Midbrain (tissue), 1 donor: ENCODE measurements at regions not wholly inside any gene's neighbourhood (a gene's known extent, or its start where the extent isn't known, plus 50 kb on each side); places are given as distances from the start of the nearest gene placed in this dataset.
"Not testable (repeated sequence)": the region's sequence is repeated elsewhere in the genome, so short reads cannot be mapped to it uniquely, and the experiment has no call there.

ENCODE experiments used
- DNase-seq: peaks from one replicate; lab custom pipeline; 2025; lab: John Stamatoyannopoulos, UW

DNA sequence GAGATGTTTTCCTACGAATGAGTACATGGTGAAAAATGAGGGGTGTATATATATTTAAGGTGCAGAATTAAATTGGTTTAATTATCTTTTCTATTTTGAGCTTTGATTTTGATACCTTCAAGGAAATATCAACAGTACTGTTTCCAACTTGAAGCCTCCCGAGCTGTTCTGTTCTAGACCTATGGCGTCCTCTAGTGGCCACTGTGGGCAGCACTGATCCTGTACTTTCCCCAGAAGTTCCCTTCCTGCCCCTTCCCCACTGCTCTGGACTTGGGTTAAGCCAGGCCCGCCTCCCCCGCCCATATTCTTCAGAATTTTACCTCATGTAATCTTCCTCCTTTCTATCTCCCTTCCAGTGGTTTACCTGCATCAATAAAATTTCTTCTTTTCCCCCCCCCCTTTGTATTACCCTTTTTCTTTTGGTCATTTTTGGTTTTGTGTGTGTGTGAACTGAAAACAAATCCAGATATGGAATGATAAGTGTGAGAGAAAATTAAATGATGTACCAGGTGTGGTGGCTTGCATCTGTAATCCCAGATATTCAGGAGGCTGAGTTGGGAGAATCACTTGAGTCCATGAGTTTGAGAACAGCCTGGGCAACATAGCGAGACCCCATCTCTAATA is 1643.5 kb downstream of the TP53TG3F start:
- no peak for DNase-seq

DNA sequence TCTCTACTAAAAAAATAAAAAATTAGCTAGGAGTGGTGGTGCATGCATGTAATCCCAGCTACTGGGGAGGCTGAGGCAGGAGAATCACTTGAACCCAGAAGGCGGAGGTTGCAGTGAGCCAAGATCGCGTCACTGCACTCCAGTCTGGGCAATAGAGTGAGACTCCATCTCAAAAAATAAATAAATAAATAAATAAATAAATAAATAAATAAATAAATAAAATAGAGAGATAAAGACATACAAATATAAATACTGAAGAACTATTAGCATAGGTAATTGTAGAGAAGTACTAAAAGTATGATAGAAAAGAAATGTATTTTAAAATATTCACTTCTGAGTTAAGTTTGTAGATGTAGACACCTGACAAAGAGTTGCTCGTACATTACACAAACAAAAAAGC is 1652.4 kb downstream of the TP53TG3F start:
- not testable (repeated sequence) for DNase-seq

DNA sequence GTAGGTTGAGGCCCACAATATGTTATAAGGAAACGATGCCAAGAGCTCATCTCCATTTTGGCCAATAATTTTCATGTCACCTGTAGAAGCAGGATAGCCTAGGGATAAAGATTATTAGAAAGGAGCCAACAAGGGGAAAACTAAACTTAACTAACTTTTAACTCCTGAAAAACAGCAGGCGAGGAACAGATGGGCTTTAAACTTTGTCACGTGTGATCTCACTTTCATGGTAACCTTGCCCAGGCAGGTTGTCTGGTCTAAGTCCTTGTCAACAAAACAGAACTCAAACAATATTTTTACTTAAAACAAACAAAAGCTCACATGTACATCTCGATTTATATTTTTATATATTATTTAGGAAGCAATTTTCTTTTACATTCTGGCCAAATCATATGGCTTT is 1672.0 kb downstream of the TP53TG3F start:
- DNase-seq: no peak

DNA sequence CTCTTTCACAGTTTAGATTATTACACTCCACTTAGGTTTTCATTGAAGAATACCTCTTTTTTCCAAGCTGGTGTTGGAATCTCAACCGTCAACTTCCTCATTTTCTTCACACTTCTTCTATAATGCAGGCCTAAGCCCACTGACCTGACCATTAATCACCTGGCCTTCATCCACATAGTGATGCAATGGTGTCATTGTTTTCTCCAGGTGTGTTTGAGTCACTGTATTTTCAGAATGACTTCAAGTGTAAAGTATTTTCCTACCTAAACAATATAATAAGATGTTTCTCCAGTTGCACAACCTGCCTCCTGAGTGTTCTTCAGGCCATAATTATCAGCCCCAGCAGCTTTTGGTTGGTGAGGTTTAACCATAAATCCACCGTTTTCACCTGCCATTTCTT is 1675.1 kb downstream of the TP53TG3F start:
- DNase-seq: no peak

DNA sequence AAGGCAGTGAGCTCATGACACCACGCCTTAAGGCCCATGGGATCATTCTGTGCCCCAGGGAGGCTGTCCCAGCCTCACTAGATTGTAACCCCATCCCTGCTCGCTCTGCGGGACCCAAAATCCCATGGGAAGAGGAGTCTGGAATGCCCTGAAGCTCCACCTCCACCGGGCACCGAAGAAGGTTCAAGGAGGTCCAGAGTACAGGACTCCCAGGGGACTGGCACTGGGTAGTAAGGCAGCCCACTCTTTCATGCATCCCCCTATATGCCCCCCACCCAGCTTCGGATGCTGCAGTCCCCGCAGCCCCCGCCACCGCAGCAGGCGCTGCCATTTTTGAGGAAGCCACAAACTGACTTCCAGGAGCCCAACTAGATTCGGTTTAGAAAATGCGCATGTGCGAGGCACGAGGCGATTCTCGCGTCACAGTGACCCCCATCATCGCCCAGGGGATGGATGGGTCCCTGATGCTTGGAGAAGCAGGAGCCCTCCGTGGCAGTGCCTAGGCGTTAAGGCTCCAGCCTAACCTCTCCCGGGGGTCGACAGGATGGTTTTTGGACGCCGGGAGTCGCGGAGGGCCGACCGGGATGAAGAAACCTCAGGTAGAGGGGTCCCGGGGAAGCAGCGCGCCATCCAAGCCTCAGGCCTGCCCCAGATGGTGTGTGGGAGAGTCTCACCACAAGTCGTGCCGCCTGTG is 1681.0 kb downstream of the TP53TG3F start:
- no peak for DNase-seq

DNA sequence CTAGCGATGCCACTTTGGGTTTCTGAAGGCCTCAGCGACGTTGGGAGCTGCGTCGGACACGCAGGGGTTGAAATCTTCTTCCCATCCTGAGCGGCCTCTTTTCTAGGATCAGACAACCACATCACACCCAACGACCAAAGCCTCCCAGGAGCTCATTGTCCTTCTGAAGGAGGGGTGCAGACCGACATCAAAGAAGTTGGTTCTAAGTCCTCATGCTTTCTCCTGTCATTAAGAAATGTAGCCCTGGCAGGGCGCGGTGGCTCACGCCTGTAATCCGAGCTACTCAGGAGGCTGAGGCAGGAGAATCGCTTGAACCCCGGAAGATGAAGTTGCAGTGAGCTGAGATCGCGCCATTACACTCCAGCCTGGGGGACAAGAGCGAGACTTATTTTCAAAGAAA is 1681.9 kb downstream of the TP53TG3F start:
- no peak for DNase-seq

DNA sequence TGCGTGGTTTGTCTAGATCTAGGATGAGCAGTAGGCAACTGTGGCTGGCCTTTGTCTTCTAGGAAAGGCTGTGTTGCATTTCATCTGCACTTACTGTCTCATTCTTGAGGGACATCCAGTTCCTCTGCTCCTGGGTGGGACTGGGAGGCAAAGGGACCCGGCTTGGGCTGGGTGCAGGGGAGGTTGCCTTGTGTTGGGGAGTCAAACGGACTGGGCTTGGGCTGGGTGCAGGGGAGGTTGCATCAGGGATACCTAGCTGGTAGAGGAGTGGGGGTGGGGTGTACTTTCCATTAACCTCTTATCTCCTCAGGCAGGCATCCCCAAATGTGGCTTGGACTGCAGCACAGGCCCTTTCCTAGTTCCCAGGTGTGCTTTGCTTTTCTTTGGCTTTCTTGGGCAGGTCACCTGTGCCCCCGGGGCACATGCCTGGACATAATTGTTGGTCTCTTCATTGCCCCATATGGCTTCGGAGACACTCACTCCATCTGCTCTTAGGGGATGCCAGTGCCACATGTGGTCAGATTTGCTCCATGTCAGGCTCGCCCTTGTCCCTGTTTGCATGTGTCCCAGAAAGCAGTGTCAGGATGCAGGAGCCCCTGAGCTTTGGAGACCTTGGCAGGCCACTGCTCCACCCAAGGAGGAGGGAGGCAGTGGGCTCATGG is 1682.9 kb downstream of the TP53TG3F start:
- DNase-seq: no peak

DNA sequence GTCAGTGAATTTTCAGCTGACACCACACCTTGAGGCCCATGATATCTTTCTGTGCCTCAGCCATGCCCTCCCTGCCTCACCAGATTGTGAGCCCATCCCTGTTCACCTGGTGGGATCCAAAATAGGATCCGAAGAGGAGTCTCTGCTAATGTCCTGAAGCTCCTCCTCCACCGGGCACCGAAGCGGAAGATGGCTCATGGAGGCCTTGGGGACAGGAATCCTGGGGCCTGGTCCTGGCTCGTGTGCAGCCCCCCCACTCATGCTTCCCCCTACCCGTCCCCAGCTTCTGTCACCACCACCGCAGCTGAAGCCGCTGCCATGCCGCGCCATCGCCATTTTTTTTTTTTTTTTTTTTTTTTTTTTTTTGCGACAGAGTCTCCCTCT is 1683.4 kb downstream of the TP53TG3F start:
- no peak for DNase-seq

DNA sequence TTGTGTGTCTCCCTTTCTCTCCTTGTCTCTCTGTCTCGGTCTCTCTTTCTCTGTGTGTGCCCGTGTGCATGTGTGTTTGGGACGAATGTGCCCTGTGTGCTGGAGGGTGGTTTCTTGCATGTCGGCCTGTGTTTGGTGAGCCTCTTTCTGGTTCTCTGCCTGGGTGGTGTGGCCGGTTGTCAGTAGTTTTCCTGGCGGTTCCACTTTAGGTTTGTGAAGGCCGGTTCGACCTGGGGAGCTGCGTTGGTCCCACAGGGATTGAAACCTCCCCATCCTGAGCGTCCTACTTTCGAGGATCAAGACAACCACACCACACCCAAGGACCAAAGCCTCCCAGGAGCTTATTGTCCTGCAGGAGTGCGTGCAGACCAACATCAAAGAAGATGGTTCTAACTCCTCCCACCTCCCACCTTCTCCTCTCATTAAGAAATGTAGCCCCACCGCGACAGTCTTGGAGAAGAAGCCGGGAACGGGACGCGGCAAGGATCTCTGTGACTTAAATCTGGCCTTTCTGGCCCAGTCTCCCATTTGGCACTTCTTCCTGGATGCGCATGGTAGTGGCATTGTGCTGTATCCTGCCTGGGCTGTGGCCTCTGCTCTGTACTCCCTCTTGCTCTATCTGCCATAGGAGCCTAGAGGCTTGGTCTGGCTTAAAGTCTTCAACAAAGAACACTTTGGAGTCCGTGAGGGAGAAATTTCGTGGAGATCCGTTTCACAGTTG is 1685.0 kb downstream of the TP53TG3F start:
- no peak for DNase-seq

DNA sequence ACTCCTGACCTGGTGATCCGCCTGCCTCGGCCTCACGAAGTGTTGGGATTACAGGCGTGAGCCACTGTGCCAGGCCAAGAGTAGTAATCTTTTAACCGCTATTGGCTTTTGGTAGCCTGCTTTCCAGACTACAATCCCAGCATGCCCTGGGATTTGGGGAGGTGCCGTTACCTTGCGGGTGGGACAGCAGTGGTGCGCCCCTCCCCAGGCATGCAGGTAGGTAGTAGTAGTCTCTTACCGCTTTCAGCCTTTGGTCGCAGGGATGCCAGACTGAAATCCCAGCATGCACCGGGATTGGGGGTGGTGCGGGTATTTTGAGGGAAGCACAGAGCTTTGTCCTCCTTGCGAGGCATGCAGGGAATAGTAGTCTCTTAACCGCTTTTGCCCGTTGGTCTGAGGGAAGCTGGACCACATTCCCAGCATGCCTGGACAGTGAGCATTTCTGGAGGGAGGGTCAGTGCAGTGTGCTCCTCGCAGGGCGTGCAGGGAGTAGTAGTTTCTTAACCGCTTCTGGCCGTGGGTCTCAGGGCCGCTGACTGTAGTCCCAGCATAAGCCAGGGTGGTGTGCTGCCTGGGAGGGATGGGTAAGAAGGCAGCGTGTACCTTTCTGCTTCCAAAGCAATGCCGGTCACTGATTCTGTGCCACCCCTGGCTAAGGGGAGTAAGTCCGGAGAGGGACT is 1686.8 kb downstream of the TP53TG3F start:
- no peak for DNase-seq

DNA sequence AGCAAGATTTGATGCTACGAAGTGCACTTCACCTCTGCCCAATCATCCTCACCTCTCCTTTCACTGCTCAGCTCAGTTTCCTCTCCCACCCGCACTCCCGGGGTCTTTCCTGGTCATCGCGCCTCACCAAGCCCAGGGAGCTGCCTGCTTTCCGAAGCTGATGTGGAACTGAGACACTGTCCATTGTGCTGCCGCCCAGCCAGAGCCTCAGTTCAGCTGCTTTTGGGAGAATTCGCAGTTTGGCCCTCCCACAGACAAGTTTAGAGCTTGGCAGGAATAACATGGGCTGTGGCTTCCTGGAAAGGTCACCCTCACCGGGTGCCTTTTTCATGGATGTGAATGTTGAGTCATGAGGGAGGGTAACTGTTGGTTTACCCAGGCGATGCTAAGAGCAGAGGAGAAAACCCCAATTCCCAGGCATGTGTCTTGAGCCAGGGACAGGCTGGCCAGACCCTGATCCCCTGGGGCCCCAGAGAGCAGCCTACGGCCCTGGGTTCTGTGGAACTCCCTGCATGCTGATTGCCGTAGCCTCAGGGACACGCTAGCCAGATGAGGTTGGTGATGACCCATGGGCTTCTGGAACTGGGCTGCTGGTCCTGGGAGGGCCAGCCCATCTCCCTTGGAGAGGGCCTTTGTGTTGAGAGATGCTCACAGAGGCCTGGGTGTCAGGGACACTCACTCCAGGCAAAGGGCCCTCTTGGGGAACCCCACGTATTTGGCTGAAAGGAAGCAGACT is 1687.5 kb downstream of the TP53TG3F start:
- no peak for DNase-seq

DNA sequence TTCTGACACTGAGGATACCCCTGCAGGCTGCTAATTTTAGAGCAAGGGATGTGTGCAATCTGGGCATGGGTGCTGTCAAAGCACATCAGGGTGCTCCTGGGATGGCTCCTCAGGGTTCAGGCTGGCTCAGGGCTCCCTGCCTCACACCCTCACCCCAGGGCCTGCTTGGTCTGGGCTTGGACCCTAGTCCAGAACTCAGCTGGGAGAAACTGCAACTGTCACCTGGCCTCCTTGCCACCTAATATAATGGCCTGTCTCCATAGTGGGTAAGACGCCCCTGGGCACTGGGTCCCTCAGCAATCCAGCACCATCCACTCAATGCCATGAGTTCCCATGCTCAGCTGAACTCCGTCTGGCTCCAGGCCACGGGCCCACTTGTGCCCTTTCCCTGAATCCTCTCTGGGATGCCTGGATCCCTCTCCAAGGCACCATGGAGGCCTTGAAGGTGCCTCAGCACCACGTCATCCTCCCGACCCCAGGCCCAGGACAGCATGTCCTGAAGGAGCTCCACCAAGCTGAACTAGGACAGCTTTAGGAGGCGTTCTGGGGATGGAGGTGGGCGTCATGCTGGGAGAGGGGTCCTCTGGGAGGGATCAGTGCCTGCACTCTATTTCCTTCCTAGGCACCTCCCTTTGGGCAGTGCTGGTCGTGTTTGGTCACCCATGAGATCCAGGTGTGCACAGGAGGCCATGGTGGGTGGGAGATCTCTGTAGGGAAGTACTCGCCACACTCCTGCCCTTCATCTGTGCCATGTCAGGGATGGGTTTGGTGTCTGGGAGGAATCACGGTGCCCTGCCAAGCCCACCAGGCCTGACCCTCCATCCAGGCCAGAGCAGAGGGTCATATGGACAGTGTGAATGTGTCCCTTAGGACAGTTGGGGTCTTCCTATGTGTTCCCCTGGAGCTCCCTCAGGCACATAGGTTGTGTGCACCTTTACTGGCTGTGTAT is 1688.4 kb downstream of the TP53TG3F start:
- DNase-seq: no peak

DNA sequence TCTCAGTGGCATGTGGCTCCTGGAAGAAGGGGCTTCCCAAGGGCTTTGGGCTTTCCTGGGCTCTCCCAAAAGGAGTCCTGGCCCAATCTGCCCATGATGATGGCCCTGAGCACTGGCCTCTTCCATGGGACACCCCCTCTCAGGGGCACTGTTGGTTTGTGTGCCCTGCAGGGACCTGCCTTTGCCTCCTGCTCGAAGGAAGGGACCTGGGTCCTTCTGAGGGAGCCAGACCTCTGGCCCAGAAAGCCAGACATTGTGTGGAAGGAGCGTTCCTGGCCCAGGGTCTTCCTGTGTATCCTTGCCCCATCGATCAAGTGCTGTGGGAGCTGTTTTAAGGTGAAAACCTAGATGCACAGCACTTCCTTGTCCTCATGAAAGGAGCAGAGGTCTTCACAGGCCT is 1689.3 kb downstream of the TP53TG3F start:
- DNase-seq: no peak

DNA sequence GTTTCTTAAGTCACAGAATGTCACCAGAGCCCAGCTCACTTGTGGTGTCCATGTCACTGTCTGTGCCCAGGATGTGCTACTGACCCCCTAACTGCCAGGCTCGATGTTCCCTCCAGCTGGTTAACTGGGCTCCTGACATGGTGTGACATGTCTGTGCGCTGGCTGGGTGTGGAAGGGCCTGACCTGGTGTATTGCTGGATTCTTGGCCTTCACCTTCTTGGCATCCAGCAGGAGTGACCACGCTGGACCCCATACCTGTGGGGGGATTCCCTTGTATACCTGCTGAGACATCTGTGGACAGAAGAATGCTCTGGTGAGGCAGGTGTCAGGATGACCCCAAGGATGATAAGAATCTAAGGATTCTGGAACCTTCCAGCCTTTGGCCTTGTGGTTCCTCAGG is 1690.1 kb downstream of the TP53TG3F start:
- DNase-seq: no peak

DNA sequence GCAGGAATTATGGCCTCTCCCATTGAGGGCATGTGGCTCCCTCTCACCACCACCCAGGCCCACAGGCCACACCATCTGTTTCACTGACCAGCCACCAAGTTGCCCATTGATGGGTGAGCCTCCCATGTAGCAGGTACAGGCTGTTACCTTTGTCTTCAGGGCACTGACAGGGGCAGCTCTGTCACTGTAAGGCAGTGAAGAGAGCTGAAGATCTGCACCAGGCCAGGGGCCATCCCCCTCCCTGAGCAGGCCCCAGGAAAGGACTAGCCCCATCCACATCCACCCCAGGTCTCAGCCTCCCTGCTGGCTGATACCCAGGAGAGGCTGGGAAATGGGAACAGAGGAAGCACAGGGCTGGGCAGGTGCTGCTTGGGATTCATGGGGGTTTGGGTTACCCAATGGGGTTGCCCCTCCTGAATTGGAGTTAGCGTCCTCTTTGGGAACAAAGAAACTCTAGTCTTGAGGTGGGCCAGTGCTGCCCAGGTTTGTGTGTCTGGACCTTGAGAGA is 1691.4 kb downstream of the TP53TG3F start:
- DNase-seq: no peak

DNA sequence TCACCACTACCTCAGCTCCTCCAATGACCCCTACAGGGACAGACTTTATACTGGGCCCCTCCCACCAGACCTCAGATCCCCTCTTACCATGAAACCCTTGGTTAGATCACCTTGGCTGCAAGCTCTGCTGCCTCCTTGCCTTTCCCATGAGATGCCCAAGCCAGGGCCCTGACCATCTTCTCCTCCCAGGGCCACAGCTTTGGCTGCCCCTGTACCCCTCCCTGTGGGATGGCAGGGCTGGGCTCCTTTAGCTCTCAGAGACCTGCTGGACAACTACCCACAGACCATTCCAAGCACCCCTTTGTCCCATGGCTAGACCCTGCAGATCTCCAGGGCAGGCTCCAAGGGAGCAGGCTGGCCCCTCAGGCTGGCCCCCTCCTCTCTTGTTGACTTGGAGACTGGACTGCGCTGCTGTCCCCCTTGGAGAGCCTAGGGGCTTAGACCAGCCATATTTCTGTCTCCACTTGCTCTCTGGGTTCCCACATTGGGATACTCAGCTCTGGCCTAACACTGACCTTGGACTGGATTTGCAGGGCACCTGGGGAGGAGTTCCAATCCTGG is 1692.7 kb downstream of the TP53TG3F start:
- no peak for DNase-seq

DNA sequence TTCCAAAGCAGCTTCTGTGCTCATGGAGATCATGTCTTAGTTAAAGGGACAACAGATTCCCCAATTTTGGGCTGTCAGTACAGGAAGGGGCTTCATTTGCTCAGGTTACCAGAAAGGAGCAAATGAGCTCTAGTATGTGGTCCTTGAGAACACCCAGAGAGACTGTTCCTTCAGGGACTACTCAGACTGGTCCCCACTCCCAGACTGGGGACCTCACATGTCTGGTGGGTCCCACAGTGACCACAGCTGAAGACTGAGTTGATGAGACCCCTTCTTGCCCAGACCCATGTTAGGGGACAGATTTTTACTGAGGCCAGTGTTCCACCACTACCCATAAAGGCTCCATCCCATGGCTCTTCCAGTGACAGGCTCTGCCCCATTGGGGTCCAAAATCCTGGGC is 1695.2 kb downstream of the TP53TG3F start:
- DNase-seq: no peak

DNA sequence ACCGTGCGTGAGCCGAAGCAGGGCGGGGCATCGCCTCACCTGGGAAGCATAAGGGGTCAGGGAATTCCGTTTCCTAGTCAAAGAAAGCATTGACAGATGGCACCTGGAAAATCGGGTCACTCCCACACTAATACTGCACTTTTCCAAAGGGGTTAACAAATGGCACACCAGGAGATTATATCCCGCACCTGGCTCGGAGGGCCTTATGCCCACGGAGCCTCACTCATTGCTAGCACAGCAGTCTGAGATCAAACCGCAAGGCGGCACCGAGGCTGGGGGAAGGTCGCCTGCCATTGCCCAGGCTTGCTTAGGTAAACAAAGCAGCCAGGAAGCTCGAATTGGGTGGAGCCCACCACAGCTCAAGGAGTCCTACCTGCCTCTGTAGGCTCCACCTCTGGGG is 1698.1 kb downstream of the TP53TG3F start:
- DNase-seq: not testable (repeated sequence)

DNA sequence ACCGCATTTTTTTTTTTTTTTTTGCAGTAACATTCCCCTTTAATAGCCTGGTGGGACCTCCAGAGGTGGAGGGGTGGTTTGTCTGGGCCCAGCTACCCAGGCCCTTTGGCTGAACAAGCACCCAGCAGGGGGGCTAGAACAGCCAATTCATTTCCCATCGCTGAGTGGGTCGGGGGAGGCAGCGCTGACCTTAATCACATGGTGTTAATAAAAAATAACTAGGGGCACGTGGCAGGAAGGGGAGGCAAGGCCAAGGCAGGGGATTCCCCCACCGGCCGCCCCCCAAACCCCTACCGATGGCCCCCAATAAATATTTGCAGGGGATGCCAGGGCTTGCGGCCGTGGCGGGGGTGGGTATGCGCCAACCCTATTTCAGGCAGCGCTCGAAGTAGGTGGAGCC is 1709.9 kb downstream of the TP53TG3F start:
- not testable (repeated sequence) for DNase-seq

DNA sequence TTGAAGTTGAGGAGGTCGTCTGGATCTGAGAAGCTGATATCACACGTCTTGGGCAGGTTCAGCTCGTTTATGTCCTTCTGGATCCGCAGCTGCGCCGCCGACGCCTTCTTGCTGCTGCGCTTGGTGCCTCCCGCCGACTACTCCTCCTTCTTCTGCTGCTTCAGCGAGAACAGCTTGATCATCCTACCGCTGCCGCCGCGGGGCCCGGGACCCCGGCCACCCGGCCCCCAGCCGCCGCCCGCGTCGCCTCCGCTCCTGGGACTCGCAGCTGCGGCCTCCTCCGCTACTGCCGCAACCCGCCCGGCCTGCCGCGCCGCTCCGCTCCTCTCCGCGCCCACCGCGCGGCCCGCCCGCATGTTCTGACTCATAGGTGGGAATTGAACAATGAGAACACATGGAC is 1710.6 kb downstream of the TP53TG3F start:
- not testable (repeated sequence) for DNase-seq
